NCI-H1436 (cell line): ENCODE measurements at regions not wholly inside any gene's neighbourhood (a gene's known extent, or its start where the extent isn't known, plus 50 kb on each side); places are given as distances from the start of the nearest gene placed in this dataset.

Experiments used
- DNase-seq: peaks from one replicate; lab custom pipeline; 2025; lab: John Stamatoyannopoulos, UW

GRCh38 chr10:131445623-131446022, 134.1 kb upstream of the TCERG1L start:
- no peak for DNase-seq

- DNase-seq: no peak
These were observed 134.7 kb upstream of the TCERG1L start for GRCh38 chr10:131446171-131446570.

GRCh38 chr10:131448171-131448570, 136.7 kb upstream of the TCERG1L start:
- DNase-seq: no peak

GRCh38 chr10:131448883-131449282, 137.4 kb upstream of the TCERG1L start:
- DNase-seq: no peak

GRCh38 chr10:131450216-131450765, 138.8 kb upstream of the TCERG1L start:
- DNase-seq: no peak

- DNase-seq: no peak
These were observed 140.0 kb upstream of the TCERG1L start for GRCh38 chr10:131451407-131452015.

- no peak for DNase-seq
These were observed 141.6 kb upstream of the TCERG1L start for GRCh38 chr10:131452926-131453720.

GRCh38 chr10:131453721-131454634, 142.5 kb upstream of the TCERG1L start:
- peak; percentile 10 for DNase-seq

- no peak for DNase-seq
These were observed 144.9 kb upstream of the TCERG1L start for GRCh38 chr10:131456411-131456810.

- no peak for DNase-seq
These were observed 149.6 kb upstream of the TCERG1L start for GRCh38 chr10:131461093-131461492.

GRCh38 chr10:131464789-131465188, 153.3 kb upstream of the TCERG1L start:
- DNase-seq: no peak

GRCh38 chr10:131469551-131469950, 158.0 kb upstream of the TCERG1L start:
- no peak for DNase-seq

GRCh38 chr10:131473645-131474044, 162.1 kb upstream of the TCERG1L start:
- no peak for DNase-seq

GRCh38 chr10:131474416-131474815, 162.9 kb upstream of the TCERG1L start:
- no peak for DNase-seq

- no peak for DNase-seq
These were observed 163.5 kb upstream of the TCERG1L start for GRCh38 chr10:131475043-131475442.

GRCh38 chr10:131475803-131476202, 164.3 kb upstream of the TCERG1L start:
- DNase-seq: no peak

- no peak for DNase-seq
These were observed 166.1 kb upstream of the TCERG1L start for GRCh38 chr10:131477457-131478121.

GRCh38 chr10:131478377-131478989, 167.0 kb upstream of the TCERG1L start:
- DNase-seq: no peak

- no peak for DNase-seq
These were observed 168.5 kb upstream of the TCERG1L start for GRCh38 chr10:131480066-131480465.

GRCh38 chr10:131480861-131481260, 169.3 kb upstream of the TCERG1L start:
- no peak for DNase-seq

GRCh38 chr10:131485732-131486131, 174.2 kb upstream of the TCERG1L start:
- no peak for DNase-seq
